ENCODE measurements at regions not wholly inside any gene's neighbourhood (a gene's known extent, or its start where the extent isn't known, plus 50 kb on each side); places are given as distances from the start of the nearest gene placed in this dataset.
"Not testable (repeated sequence)": the region's sequence is repeated elsewhere in the genome, so short reads cannot be mapped to it uniquely, and the experiment has no call there.

GRCh38 chr5:131005963-131006684 is 158.9 kb downstream of the HINT1 start:
- DNase-seq (ENCODE audit: low read depth, low spot score), result peak; percentile 13

- DNase-seq (ENCODE audit: low read depth, low spot score), result no peak
These were observed 163.5 kb downstream of the HINT1 start for GRCh38 chr5:131001507-131001906.

GRCh38 chr5:131000289-131000688 is 164.8 kb downstream of the HINT1 start:
- DNase-seq (ENCODE audit: low read depth, low spot score), result no peak

GRCh38 chr5:130996720-130997119 is 168.3 kb downstream of the HINT1 start:
- DNase-seq (ENCODE audit: low read depth, low spot score), result not testable (repeated sequence)

- no peak for DNase-seq (ENCODE audit: low read depth, low spot score)
These were observed 169.2 kb downstream of the HINT1 start for GRCh38 chr5:130995851-130996250.

GRCh38 chr5:130995254-130995515 is 169.9 kb downstream of the HINT1 start:
- no peak for DNase-seq (ENCODE audit: low read depth, low spot score)

GRCh38 chr5:130994496-130995253 is 170.4 kb downstream of the HINT1 start:
- DNase-seq (ENCODE audit: low read depth, low spot score), result no peak

GRCh38 chr5:130992621-130993020 is 172.4 kb downstream of the HINT1 start:
- DNase-seq (ENCODE audit: low read depth, low spot score), result no peak

GRCh38 chr5:130992095-130992494 is 173.0 kb downstream of the HINT1 start:
- peak; percentile 77 for DNase-seq (ENCODE audit: low read depth, low spot score)

- DNase-seq (ENCODE audit: low read depth, low spot score), result no peak
These were observed 179.3 kb downstream of the HINT1 start for GRCh38 chr5:130985776-130986175.

- DNase-seq (ENCODE audit: low read depth, low spot score), result no peak
These were observed 183.4 kb downstream of the HINT1 start for GRCh38 chr5:130981663-130982062.

GRCh38 chr5:130978475-130978874 is 186.6 kb downstream of the HINT1 start:
- no peak for DNase-seq (ENCODE audit: low read depth, low spot score)

GRCh38 chr5:130976493-130976892 is 188.6 kb downstream of the HINT1 start:
- no peak for DNase-seq (ENCODE audit: low read depth, low spot score)

GRCh38 chr5:130975847-130976246 is 189.2 kb downstream of the HINT1 start:
- no peak for DNase-seq (ENCODE audit: low read depth, low spot score)

- DNase-seq (ENCODE audit: low read depth, low spot score), result no peak
These were observed 189.8 kb downstream of the HINT1 start for GRCh38 chr5:130975299-130975698.

GRCh38 chr5:130974021-130974683 is 190.9 kb downstream of the HINT1 start:
- no peak for DNase-seq (ENCODE audit: low read depth, low spot score)

GRCh38 chr5:130966990-130967525 is 198.0 kb downstream of the HINT1 start:
- DNase-seq (ENCODE audit: low read depth, low spot score), result no peak

- no peak for DNase-seq (ENCODE audit: low read depth, low spot score)
These were observed 199.1 kb downstream of the HINT1 start for GRCh38 chr5:130965920-130966319.

GRCh38 chr5:130965360-130965759 is 199.7 kb downstream of the HINT1 start:
- no peak for DNase-seq (ENCODE audit: low read depth, low spot score)

- DNase-seq (ENCODE audit: low read depth, low spot score), result no peak
These were observed 200.5 kb downstream of the HINT1 start for GRCh38 chr5:130964231-130965202.

- peak; percentile 16 for DNase-seq (ENCODE audit: low read depth, low spot score)
These were observed 201.3 kb downstream of the HINT1 start for GRCh38 chr5:130963798-130964197.

Data from astrocyte of the hippocampus (primary cell).